ENCODE measurements at regions not wholly inside any gene's neighbourhood (a gene's known extent, or its start where the extent isn't known, plus 50 kb on each side); places are given as distances from the start of the nearest gene placed in this dataset.

DNA sequence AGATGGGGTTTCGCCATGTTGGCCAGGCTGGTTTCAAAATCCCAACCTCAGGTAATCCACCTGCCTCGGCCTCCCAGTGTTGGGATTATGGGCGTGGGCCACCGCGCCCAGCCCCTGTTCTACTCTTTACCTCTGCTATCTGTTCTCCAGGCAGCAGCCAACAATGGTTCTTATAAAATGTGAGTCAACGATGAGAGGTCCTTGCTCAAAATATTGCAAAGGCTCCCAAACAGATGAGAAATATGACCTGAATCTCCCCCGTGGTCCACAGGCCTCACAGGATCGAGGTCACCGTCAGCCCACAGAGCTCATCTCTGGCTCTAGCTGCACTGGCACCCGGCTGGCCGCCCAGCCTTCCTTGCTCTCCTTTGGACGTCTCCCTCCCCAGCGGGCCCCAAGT is 62.0 kb upstream of the EGFR start:
- Histone ChIP-seq H3K36me3 (ENCODE audit: low read depth) (no peaks in the 10 kb centered on the region), H3K9me3 (no peaks in the 10 kb centered on the region), H3K4me1 (ENCODE audit: low read depth) (no peaks in the 10 kb centered on the region), H3K4me3 (no peak overlapping the region)
- intact Hi-C loops (cut with DNase I, micrococcal nuclease) = no loop called here
- no peak for ATAC-seq
- TF ChIP-seq, protein P1, sequence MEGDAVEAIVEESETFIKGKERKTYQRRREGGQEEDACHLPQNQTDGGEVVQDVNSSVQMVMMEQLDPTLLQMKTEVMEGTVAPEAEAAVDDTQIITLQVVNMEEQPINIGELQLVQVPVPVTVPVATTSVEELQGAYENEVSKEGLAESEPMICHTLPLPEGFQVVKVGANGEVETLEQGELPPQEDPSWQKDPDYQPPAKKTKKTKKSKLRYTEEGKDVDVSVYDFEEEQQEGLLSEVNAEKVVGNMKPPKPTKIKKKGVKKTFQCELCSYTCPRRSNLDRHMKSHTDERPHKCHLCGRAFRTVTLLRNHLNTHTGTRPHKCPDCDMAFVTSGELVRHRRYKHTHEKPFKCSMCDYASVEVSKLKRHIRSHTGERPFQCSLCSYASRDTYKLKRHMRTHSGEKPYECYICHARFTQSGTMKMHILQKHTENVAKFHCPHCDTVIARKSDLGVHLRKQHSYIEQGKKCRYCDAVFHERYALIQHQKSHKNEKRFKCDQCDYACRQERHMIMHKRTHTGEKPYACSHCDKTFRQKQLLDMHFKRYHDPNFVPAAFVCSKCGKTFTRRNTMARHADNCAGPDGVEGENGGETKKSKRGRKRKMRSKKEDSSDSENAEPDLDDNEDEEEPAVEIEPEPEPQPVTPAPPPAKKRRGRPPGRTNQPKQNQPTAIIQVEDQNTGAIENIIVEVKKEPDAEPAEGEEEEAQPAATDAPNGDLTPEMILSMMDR (IDR thresholded peaks at IDR 0.05) = no peak
- no peak for DNase-seq

DNA sequence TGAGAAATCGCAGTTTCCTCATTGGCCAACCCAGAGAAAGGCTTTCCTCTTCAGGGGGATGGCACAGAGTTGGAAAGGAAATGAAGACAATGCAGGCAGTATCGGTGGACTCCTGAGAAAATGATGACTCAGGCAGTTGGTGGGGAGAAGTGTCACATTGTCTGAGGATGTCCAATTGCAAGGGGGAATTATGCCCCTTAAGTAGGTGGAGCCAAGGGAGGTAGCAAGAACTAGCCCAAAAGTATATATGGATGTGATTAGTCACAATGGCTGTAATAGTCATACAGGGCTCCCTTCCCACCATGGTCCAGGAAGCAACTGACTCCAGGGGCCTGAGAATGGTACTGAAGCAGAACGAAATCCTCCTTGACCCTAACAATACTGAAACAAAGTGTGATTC is 58.3 kb upstream of the EGFR start:
- DNase-seq = no peak
- intact Hi-C loops (cut with DNase I, micrococcal nuclease) = no loop called here
- H3K4me3 ChIP-seq = no peak overlapping the region
- no peaks in the 10 kb centered on the region for H3K9me3 ChIP-seq
- TF ChIP-seq, protein P1 (IDR thresholded peaks at IDR 0.05) = no peak
- no peak for ATAC-seq
- no peaks in the 10 kb centered on the region for H3K4me1 ChIP-seq (ENCODE audit: low read depth)
- no peaks in the 10 kb centered on the region for H3K36me3 ChIP-seq (ENCODE audit: low read depth)

DNA sequence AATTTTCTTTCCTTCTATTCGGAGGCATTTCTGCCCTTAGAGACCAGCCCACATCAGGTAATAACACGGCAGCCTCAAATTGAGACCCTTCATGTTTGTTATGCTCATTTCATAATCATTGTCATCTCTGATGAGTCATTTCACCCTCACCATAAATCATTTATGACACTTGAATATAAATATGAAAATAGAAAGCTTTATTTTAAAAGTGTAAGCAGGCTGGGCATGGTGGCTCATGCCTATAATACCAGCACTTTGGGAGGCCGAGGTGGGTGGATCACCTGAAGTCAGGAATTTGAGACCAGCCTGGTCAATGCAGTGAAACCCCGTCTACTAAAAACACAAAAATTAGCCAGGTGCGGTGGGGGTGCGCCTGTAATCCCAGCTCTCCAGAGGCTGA is 57.4 kb upstream of the EGFR start:
- Histone ChIP-seq H3K36me3 (ENCODE audit: low read depth) (no peaks in the 10 kb centered on the region), H3K4me3 (no peak overlapping the region), H3K9me3 (no peaks in the 10 kb centered on the region), H3K4me1 (ENCODE audit: low read depth) (no peaks in the 10 kb centered on the region)
- ATAC-seq (no peak), DNase-seq (no peak)
- TF ChIP-seq, protein P1 (IDR thresholded peaks at IDR 0.05) = no peak
- intact Hi-C loops (cut with DNase I, micrococcal nuclease) = no loop called here

DNA sequence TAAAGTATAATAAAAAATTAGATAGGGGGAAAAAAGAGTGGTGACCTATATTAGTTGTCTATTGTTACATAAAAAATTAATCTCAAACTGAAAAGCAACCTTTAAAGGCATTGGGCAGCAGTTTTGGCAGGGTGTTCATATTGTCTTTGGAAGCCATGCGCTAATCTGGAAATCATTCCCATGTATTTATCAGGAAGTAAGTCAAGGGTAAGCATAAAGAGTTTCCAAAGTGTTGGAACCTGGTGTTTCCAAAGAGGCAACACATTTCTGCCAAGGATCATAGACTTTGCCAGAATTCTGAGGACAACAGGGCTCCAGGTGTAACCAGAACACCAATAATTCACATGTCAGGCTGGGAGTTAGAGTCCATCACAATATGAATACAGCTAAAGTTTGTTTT is 55.7 kb upstream of the EGFR start:
- DNase-seq = no peak
- no peaks in the 10 kb centered on the region for H3K9me3 ChIP-seq
- H3K4me1 ChIP-seq (ENCODE audit: low read depth) = no peaks in the 10 kb centered on the region
- H3K36me3 ChIP-seq (ENCODE audit: low read depth) = no peaks in the 10 kb centered on the region
- H3K4me3 ChIP-seq = no peak overlapping the region
- intact Hi-C loops (cut with DNase I, micrococcal nuclease) = no loop called here
- no peak for ATAC-seq
- TF ChIP-seq, protein P1 (IDR thresholded peaks at IDR 0.05) = no peak

DNA sequence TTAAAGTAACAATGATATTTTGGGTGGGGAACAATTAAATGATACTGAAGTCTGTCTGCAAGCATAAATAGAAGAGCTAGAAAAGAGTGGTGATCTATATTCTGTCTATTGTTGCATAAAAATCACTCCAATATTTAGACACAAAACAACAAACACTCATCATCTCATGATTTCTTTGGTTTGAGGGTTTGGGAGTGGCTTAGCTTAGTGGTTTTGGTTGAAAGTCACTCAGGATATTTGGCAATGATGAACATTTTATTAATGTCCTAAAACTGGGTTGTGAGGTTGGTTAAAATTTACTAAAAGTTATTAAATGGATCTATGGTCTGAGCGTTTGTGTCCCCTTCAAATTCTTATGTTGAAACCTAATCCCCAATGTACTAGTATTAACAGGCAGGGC is 54.7 kb upstream of the EGFR start:
- Histone ChIP-seq H3K4me3 (no peak overlapping the region), H3K36me3 (ENCODE audit: low read depth) (no peaks in the 10 kb centered on the region), H3K9me3 (no peaks in the 10 kb centered on the region), H3K4me1 (ENCODE audit: low read depth) (no peaks in the 10 kb centered on the region)
- TF ChIP-seq, protein P1 (IDR thresholded peaks at IDR 0.05) = no peak
- intact Hi-C loops (cut with DNase I, micrococcal nuclease) = no loop called here
- DNase-seq (no peak), ATAC-seq (no peak)

DNA sequence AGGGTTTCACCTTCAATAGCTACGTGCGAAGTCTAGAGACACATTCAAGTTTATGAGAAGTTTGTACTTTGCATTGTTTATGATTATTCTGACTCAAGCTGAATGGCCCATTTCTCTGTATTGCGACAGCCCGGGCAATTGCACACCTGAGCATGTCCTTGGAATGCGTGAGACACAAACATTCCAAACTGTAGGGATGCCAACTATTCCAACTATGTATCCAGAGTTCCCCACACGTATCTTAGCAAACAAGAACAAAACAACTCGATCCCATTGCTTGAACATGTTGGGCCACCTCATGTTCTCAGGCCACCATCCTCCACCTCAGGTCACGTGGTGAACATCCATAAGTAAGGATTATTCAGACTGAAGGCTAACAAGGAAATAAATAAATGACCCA is 51.4 kb upstream of the EGFR start:
- H3K9me3 ChIP-seq = no peaks in the 10 kb centered on the region
- ATAC-seq = no peak
- no peaks in the 10 kb centered on the region for H3K4me1 ChIP-seq (ENCODE audit: low read depth)
- no peaks in the 10 kb centered on the region for H3K36me3 ChIP-seq (ENCODE audit: low read depth)
- intact Hi-C loops (cut with DNase I, micrococcal nuclease) = no loop called here
- H3K4me3 ChIP-seq = no peak overlapping the region
- TF ChIP-seq, protein P1 (IDR thresholded peaks at IDR 0.05) = no peak
- no peak for DNase-seq
